Breast epithelium (tissue), 3 donors: ENCODE measurements at regions not wholly inside any gene's neighbourhood (a gene's known extent, or its start where the extent isn't known, plus 50 kb on each side); places are given as distances from the start of the nearest gene placed in this dataset.

ENCODE experiments used
- CTCF ChIP-seq, 3 donors: fragments of 450-650 bp; IDR thresholded peaks; one replicate each; pipeline ENCODE4 v1.5.1; 2016 to 2017; ENCODE audit warnings: antibody characterized with exemption in 3 of 3, mild to moderate bottlenecking in 3 of 3, moderate library complexity in 3 of 3
- POLR2A ChIP-seq: fragments of 450-650 bp; IDR thresholded peaks from one replicate; pipeline ENCODE4 v1.6.1; 2016; ENCODE audit warnings: antibody characterized with exemption, mild to moderate bottlenecking, moderate library complexity
- POLR2AphosphoS5 ChIP-seq, 3 donors: sonication (generic); formaldehyde crosslinking; IDR thresholded peaks; one replicate each; pipeline ENCODE4 v1.6.1; 2017; ENCODE audit warnings: antibody characterized with exemption in 3 of 3

DNA sequence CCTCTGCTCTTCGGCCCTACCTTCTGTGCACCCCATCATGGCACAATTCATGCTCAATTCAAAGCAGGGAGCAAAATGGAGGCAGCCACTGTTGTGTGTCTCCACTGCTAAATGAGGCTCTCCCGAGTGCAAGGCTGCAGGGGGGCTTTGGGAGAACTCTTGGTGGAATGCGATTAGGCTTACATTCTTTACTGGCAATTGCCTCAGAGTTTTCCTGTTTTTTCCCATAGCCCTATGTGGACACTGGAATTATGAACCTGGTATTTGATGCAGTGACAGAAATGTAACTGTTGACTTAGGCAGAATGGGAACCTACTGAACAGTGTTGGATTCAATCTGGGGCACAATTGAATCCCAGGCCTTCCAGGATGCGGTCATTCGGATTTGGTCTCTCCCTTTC is 187.9 kb upstream of the GMDS start:
- TF ChIP-seq CTCF (IDR thresholded peaks at IDR 0.05) = no peak
- no peak for TF ChIP-seq POLR2A
- no peak for TF ChIP-seq POLR2AphosphoS5 (IDR thresholded peaks at IDR 0.05)
